CD14-positive monocyte (primary cell): ENCODE measurements at regions not wholly inside any gene's neighbourhood (a gene's known extent, or its start where the extent isn't known, plus 50 kb on each side); places are given as distances from the start of the nearest gene placed in this dataset.
A peak's percentile ranks its signal among the peaks of the same experiment; 100 is the strongest.
"Not testable (repeated sequence)": the region's sequence is repeated elsewhere in the genome, so short reads cannot be mapped to it uniquely, and the experiment has no call there.

ENCODE experiments used
- DNase-seq, 3 donors: peaks; one replicate each; pipeline ENCODE4 v3.0.0-alpha.2; 2011 to 2022
- H2AFZ ChIP-seq: 2 replicates; pipeline ENCODE4 v1.6.0; 2012; ENCODE audit warnings: mild to moderate bottlenecking, low read depth, low read length, inconsistent platforms; ENCODE audit not compliant: insufficient read depth, poor library complexity, severe bottlenecking
- H3K27ac ChIP-seq, 2 donors: 1 replicate in 1 of 2; 2 replicates in 1 of 2; pipeline ENCODE4 v1.5.1; 2012 to 2013; ENCODE audit warnings: low read length in 2 of 2, control low read depth in 1 of 2, inconsistent platforms in 1 of 2, low read depth in 1 of 2, mild to moderate bottlenecking in 1 of 2
- H3K27me3 ChIP-seq, 2 donors: one replicate each; pipeline versions ENCODE4 v1.6.0 to v1.6.1; 2011 to 2013; ENCODE audit warnings: low read length in 2 of 2; ENCODE audit not compliant: control insufficient read depth in 2 of 2, insufficient read depth in 2 of 2
- H3K36me3 ChIP-seq, 2 donors: replicated peaks in 1 of 2; 1 replicate in 1 of 2; 2 replicates in 1 of 2; pipeline versions ENCODE4 v1.5.1 to v1.6.1; 2012 to 2013; ENCODE audit warnings: low read length in 2 of 2, control low read depth in 1 of 2, inconsistent platforms in 1 of 2, mild to moderate bottlenecking in 1 of 2; ENCODE audit not compliant: insufficient read depth in 2 of 2, control insufficient read depth in 1 of 2
- H3K4me1 ChIP-seq, 2 donors: 1 replicate in 1 of 2; 2 replicates in 1 of 2; pipeline versions ENCODE4 v1.5.1 to v1.6.1; 2012 to 2013; ENCODE audit warnings: low read length in 2 of 2, control low read depth in 1 of 2, inconsistent platforms in 1 of 2, mild to moderate bottlenecking in 1 of 2, moderate library complexity in 1 of 2; ENCODE audit not compliant: insufficient read depth in 2 of 2, control insufficient read depth in 1 of 2
- H3K4me2 ChIP-seq: replicated peaks from 2 replicates; pipeline ENCODE3; 2012; ENCODE audit warnings: low read length, moderate library complexity, mild to moderate bottlenecking; ENCODE audit not compliant: poor library complexity, severe bottlenecking; ENCODE audit errors: extremely low read depth
- H3K4me3 ChIP-seq, 3 experiments: fragments of 200-600 bp in 1 of 3; sonication (generic) in 1 of 3; replicated peaks in 1 of 3; 1 replicate in 2 of 3; 2 replicates in 1 of 3; pipeline ENCODE4 v1.5.1; 2011 to 2013; ENCODE audit warnings: low read length in 3 of 3, mild to moderate bottlenecking in 3 of 3, control low read depth in 2 of 3, low read depth in 2 of 3, inconsistent platforms in 1 of 3, moderate library complexity in 1 of 3
- H3K79me2 ChIP-seq: 2 replicates; pipeline ENCODE4 v1.6.0; 2012; ENCODE audit warnings: mild to moderate bottlenecking, control low read depth, inconsistent platforms, low read length, moderate library complexity; ENCODE audit not compliant: insufficient read depth
- H3K9ac ChIP-seq: 2 replicates; pipeline ENCODE4 v1.6.0; 2017; ENCODE audit warnings: low read length, mild to moderate bottlenecking; ENCODE audit not compliant: insufficient read depth, poor library complexity, severe bottlenecking
- H3K9me3 ChIP-seq, 2 donors: replicated peaks in 1 of 2; 1 replicate in 1 of 2; 2 replicates in 1 of 2; pipeline versions ENCODE4 v1.5.1 to v1.6.1; 2012 to 2013; ENCODE audit warnings: low read length in 2 of 2, control low read depth in 1 of 2; ENCODE audit not compliant: control insufficient read depth in 1 of 2, insufficient read depth in 1 of 2
- H4K20me1 ChIP-seq: 2 replicates; pipeline ENCODE4 v1.6.0; 2012; ENCODE audit warnings: mild to moderate bottlenecking, low read length, control low read depth, moderate library complexity; ENCODE audit not compliant: insufficient read depth
- H3K27ac Mint-ChIP-seq, 7 donors: one replicate each; pipeline ENCODE4 v1.8.0; 2020; ENCODE audit warnings: mild to moderate bottlenecking in 7 of 7, mixed read lengths in 7 of 7, moderate library complexity in 6 of 7, inconsistent platforms in 2 of 7
- H3K27me3 Mint-ChIP-seq, 3 donors: one replicate each; pipeline ENCODE4 v1.8.0; 2021 to 2022; ENCODE audit warnings: low read depth in 3 of 3, mild to moderate bottlenecking in 3 of 3, mixed read lengths in 3 of 3, moderate library complexity in 3 of 3, inconsistent platforms in 1 of 3
- H3K36me3 Mint-ChIP-seq, 2 donors: one replicate each; pipeline ENCODE4 v1.8.0; 2020; ENCODE audit warnings: mixed read lengths in 2 of 2, inconsistent platforms in 1 of 2, mild to moderate bottlenecking in 1 of 2
- H3K4me1 Mint-ChIP-seq: one replicate; pipeline ENCODE4 v1.8.0; 2020; ENCODE audit warnings: mild to moderate bottlenecking, mixed read lengths
- H3K4me3 Mint-ChIP-seq, 2 donors: one replicate each; pipeline ENCODE4 v1.8.0; 2020; ENCODE audit warnings: mild to moderate bottlenecking in 2 of 2, mixed read lengths in 2 of 2, moderate library complexity in 1 of 2
- H3K9me3 Mint-ChIP-seq, 7 donors: one replicate each; pipeline ENCODE4 v1.8.0; 2020 to 2022; ENCODE audit warnings: mixed read lengths in 7 of 7, mild to moderate bottlenecking in 6 of 7, moderate library complexity in 6 of 7, inconsistent platforms in 2 of 7
- WGBS: methylation state at CpG from one replicate; pipeline ENCODE4 v1.1.5; 2013; ENCODE audit warnings: missing lambda C conversion rate; ENCODE audit not compliant: insufficient coverage; 5-methylcytosine and 5-hydroxymethylcytosine counted together
- intact Hi-C, 2 donors: fragments of 100-400 bp; cut with micrococcal nuclease; formaldehyde crosslinking; loops; one replicate each; pipeline versions ENCODE4 v1.15.0 to v1.15.1; 2023
- TF ChIP-seq, protein P1 (sequence below): fragments of 200-600 bp; IDR thresholded peaks from one replicate; pipeline ENCODE4 v1.8.0; 2022; ENCODE audit warnings: antibody characterized with exemption, mild to moderate bottlenecking

DNA sequence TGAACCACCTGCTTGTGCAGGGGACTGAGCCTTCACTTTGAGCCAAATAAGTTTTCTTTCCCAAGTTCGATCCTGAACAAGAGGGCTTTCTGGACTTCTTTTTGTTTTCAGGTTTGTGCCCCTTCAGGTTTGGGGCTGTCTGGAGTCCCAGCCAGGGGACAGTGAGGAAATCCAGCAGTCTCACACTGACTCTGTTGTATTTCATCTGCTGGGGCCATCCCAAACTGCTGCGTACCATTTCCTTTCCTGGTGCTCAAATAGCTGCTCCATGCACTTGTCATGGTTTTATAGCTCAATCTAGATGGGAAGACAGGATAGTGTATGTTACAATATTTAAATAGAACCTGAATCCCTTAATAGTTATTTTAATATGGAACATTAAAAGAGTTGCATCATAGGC is 66.3 kb upstream of the IGLL5 start:
- H3K27ac Mint-ChIP-seq, result peak overlapping the region in 2 of 7 donors; percentile 43 to 78
- no peak overlapping the region for H3K4me3 Mint-ChIP-seq
- peaks cover 71% of the 10 kb centered on the region for H3K4me1 Mint-ChIP-seq
- no peaks in the 10 kb centered on the region for H3K9me3 ChIP-seq
- H3K36me3 Mint-ChIP-seq, result no peaks in the 10 kb centered on the region
- DNase-seq, result no peak
- WGBS, result 100% methylated on average over 1 of the region's 2 CpGs
- no peaks in the 10 kb centered on the region for H3K36me3 ChIP-seq
- no peaks in the 10 kb centered on the region for H4K20me1 ChIP-seq
- H3K4me1 ChIP-seq, result peaks cover 47 to 52% of the 10 kb centered on the region in 2 donors
- TF ChIP-seq, protein P1, sequence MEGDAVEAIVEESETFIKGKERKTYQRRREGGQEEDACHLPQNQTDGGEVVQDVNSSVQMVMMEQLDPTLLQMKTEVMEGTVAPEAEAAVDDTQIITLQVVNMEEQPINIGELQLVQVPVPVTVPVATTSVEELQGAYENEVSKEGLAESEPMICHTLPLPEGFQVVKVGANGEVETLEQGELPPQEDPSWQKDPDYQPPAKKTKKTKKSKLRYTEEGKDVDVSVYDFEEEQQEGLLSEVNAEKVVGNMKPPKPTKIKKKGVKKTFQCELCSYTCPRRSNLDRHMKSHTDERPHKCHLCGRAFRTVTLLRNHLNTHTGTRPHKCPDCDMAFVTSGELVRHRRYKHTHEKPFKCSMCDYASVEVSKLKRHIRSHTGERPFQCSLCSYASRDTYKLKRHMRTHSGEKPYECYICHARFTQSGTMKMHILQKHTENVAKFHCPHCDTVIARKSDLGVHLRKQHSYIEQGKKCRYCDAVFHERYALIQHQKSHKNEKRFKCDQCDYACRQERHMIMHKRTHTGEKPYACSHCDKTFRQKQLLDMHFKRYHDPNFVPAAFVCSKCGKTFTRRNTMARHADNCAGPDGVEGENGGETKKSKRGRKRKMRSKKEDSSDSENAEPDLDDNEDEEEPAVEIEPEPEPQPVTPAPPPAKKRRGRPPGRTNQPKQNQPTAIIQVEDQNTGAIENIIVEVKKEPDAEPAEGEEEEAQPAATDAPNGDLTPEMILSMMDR, result no peak
- no peak overlapping the region for H2AFZ ChIP-seq
- H3K4me3 ChIP-seq, result no peak overlapping the region
- no peak overlapping the region for H3K27ac ChIP-seq
- intact Hi-C loops, result no loop called here
- peaks cover 0 to 2% (median 1%) of the 10 kb centered on the region in 3 donors for H3K27me3 Mint-ChIP-seq
- H3K79me2 ChIP-seq, result no peaks in the 10 kb centered on the region
- H3K9me3 Mint-ChIP-seq, result no peaks in the 10 kb centered on the region
- H3K4me2 ChIP-seq, result no peak overlapping the region
- H3K9ac ChIP-seq, result no peak overlapping the region
- H3K27me3 ChIP-seq, result no peaks in the 10 kb centered on the region

GRCh38 chr22:22822106-22822505 is 65.5 kb upstream of the IGLL5 start:
- Histone ChIP-seq H3K36me3 (no peaks in the 10 kb centered on the region), H3K4me2 (no peak overlapping the region), H3K27me3 (no peaks in the 10 kb centered on the region), H3K4me1 (peaks cover 40 to 45% of the 10 kb centered on the region in 2 donors), H4K20me1 (no peaks in the 10 kb centered on the region), H3K4me3 (no peak overlapping the region), H3K79me2 (no peaks in the 10 kb centered on the region), H3K9me3 (no peaks in the 10 kb centered on the region), H2AFZ (peak overlapping the region; percentile 15), H3K27ac (peak overlapping the region; percentile 5 to 8), H3K9ac (no peak overlapping the region)
- intact Hi-C loops, result no loop called here
- no peaks in the 10 kb centered on the region for H3K36me3 Mint-ChIP-seq
- DNase-seq, result no peak
- peak overlapping the region in 1 of 7 donors; percentile 50 for H3K27ac Mint-ChIP-seq
- H3K4me1 Mint-ChIP-seq, result peaks cover 63% of the 10 kb centered on the region
- TF ChIP-seq, protein P1, result no peak
- H3K9me3 Mint-ChIP-seq, result no peaks in the 10 kb centered on the region
- 73% methylated on average over 5 of the region's 6 CpGs for WGBS
- peaks cover 0 to 2% (median 1%) of the 10 kb centered on the region in 3 donors for H3K27me3 Mint-ChIP-seq
- no peak overlapping the region for H3K4me3 Mint-ChIP-seq

GRCh38 chr22:22822553-22822952 is 65.1 kb upstream of the IGLL5 start:
- H3K4me2 ChIP-seq, H3K27me3 ChIP-seq, H3K9me3 Mint-ChIP-seq, intact Hi-C loops, H3K36me3 Mint-ChIP-seq, H3K4me3 Mint-ChIP-seq, H3K79me2 ChIP-seq, H4K20me1 ChIP-seq, H3K4me3 ChIP-seq, H3K9ac ChIP-seq, H3K36me3 ChIP-seq, H3K27me3 Mint-ChIP-seq, H3K9me3 ChIP-seq: not testable (repeated sequence)
- Mint-ChIP-seq H3K27ac (peak overlapping the region in 2 of 7 donors; percentile 50 to 76), H3K4me1 (peaks cover 59% of the 10 kb centered on the region)
- 90% methylated on average over 2 of the region's 5 CpGs for WGBS
- peak overlapping the region; percentile 15 for H2AFZ ChIP-seq
- peaks cover 39 to 40% of the 10 kb centered on the region in 2 donors for H3K4me1 ChIP-seq
- peak; percentile 15 to 37 (median 24) for DNase-seq
- H3K27ac ChIP-seq, result peak overlapping the region; percentile 5 to 8
